HG03558 (cell line): ENCODE measurements at regions not wholly inside any gene's neighbourhood (a gene's known extent, or its start where the extent isn't known, plus 50 kb on each side); places are given as distances from the start of the nearest gene placed in this dataset.

Experiments
- ATAC-seq: cut with Tn5 transposase; IDR thresholded peaks from one replicate; pipeline ENCODE4 v1.9.1; 2021; ENCODE audit warnings: moderate number of reproducible peaks; ENCODE audit not compliant: unreplicated experiment; ENCODE audit errors: extremely low read depth

- no peak for ATAC-seq
These were observed 409.8 kb downstream of the PLCL1 start for GRCh38 chr2:198214114-198214596.

DNA sequence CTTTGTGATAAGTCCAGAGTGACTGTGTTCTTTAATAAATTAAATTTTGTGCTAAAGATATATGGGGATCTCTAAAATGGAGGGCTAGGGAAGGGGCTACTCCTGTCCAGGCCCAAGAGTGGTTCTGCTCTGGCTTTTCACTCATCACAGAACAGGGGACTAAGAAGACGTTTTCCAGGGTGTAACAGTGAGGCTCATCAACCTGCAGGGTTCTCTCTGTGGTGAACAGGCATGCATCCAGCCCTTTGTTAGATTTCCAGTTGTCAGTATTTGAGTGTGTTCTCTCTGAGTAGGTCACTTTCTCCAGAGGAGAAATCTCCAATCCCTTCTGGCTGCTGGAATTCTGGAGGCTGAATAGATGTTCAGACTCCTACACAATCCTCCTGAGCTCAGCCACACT, 408.9 kb downstream of the PLCL1 start:
- no peak for ATAC-seq

GRCh38 chr2:198211706-198212105, 407.3 kb downstream of the PLCL1 start:
- ATAC-seq, result no peak

DNA sequence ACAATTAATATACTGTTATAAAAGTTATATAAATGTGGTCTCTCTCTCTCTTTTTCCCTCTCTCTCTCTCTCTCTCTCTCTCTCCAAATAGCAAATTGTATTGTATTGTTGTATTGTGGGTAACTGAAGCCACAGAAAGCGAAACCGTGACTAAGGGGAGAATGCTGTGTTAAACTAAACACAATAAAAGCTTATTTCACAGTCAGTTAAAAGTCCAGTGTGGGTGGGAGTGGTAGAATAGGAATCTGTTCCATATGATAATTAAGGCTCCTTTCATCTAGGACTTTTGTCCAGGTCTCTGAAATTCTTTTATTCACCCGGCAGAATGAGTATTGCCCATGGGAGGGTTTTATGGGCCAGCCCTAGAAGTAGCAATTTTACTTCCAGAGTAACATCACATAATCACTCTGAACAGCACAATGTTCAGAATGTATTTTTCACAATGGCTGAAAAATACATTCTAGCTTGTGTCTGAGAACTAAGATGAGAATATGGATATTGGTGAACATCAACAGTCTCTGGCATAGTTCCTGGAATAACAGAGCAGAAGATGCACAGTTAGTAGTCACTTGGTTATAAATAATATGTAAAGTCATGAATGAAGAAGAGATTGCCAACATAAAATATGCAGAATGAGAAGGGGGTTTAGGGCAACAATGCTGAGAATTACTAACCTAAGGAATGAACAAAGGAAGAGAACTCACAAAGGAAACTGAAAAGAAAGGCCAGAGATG, 399.1 kb downstream of the PLCL1 start:
- no peak for ATAC-seq
